ENCODE measurements at regions not wholly inside any gene's neighbourhood (a gene's known extent, or its start where the extent isn't known, plus 50 kb on each side); places are given as distances from the start of the nearest gene placed in this dataset.
"Not testable (repeated sequence)": the region's sequence is repeated elsewhere in the genome, so short reads cannot be mapped to it uniquely, and the experiment has no call there.

DNA sequence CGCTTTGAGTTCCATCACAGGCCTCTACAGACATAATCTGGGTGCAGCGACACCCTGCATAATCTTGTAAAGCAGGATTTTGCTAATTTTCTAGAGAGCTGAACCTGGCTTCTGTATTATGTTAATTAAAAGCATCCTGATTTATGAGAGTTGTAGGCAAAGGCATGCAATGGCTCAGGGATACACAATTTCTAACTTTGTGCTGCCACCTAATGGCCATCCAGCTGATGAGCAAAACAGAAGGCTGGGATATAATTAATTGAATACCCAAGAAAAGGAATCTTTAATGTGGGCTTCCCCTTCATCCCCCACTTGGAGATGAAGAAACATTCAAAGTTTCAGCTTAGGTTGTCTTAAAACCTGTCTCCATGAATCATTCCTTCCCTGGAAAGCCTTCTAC lies 78.1 kb downstream of the BMP15 start:
- no CpG with 5 or more reads among the region's 2 CpGs for WGBS (ENCODE audit: insufficient coverage)
- Histone ChIP-seq H3K9ac (ENCODE audit: insufficient read depth, low read length, poor library complexity, severe bottlenecking) (no peak overlapping the region), H3K4me3 (replicated peaks in 1 of 3; ENCODE audit: low read depth in 2 of 3, low read length in 3 of 3) (no peak overlapping the region), H3K27me3 (ENCODE audit: control insufficient read depth in 2 of 2, insufficient read depth in 2 of 2, low read length in 2 of 2) (no peaks in the 10 kb centered on the region), H4K20me1 (ENCODE audit: insufficient read depth, low read length) (no peaks in the 10 kb centered on the region), H2AFZ (ENCODE audit: insufficient read depth, low read depth, low read length, poor library complexity, severe bottlenecking) (no peak overlapping the region), H3K27ac (ENCODE audit: low read depth in 1 of 2, low read length in 2 of 2) (no peak overlapping the region), H3K36me3 (replicated peaks in 1 of 2; ENCODE audit: control insufficient read depth in 1 of 2, insufficient read depth in 2 of 2, low read length in 2 of 2) (no peaks in the 10 kb centered on the region), H3K4me2 (replicated peaks; ENCODE audit: extremely low read depth, low read length, poor library complexity, severe bottlenecking) (no peak overlapping the region), H3K4me1 (ENCODE audit: control insufficient read depth in 1 of 2, insufficient read depth in 2 of 2, low read length in 2 of 2) (no peaks in the 10 kb centered on the region), H3K9me3 (replicated peaks in 1 of 2; ENCODE audit: control insufficient read depth in 1 of 2, insufficient read depth in 1 of 2, low read length in 2 of 2) (no peaks in the 10 kb centered on the region), H3K79me2 (ENCODE audit: insufficient read depth, low read length) (no peaks in the 10 kb centered on the region)
- TF ChIP-seq, protein P1, sequence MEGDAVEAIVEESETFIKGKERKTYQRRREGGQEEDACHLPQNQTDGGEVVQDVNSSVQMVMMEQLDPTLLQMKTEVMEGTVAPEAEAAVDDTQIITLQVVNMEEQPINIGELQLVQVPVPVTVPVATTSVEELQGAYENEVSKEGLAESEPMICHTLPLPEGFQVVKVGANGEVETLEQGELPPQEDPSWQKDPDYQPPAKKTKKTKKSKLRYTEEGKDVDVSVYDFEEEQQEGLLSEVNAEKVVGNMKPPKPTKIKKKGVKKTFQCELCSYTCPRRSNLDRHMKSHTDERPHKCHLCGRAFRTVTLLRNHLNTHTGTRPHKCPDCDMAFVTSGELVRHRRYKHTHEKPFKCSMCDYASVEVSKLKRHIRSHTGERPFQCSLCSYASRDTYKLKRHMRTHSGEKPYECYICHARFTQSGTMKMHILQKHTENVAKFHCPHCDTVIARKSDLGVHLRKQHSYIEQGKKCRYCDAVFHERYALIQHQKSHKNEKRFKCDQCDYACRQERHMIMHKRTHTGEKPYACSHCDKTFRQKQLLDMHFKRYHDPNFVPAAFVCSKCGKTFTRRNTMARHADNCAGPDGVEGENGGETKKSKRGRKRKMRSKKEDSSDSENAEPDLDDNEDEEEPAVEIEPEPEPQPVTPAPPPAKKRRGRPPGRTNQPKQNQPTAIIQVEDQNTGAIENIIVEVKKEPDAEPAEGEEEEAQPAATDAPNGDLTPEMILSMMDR (IDR thresholded peaks at IDR 0.05): peak; percentile 14
- Mint-ChIP-seq H3K9me3 (no peaks in the 10 kb centered on the region), H3K36me3 (no peaks in the 10 kb centered on the region), H3K4me3 (no peak overlapping the region), H3K27me3 (ENCODE audit: low read depth in 3 of 3) (peaks cover 0 to 7% (median 5%) of the 10 kb centered on the region in 3 donors), H3K27ac (no peak overlapping the region), H3K4me1 (no peaks in the 10 kb centered on the region)
- intact Hi-C loops (cut with micrococcal nuclease): no loop called here
- no peak for DNase-seq

DNA sequence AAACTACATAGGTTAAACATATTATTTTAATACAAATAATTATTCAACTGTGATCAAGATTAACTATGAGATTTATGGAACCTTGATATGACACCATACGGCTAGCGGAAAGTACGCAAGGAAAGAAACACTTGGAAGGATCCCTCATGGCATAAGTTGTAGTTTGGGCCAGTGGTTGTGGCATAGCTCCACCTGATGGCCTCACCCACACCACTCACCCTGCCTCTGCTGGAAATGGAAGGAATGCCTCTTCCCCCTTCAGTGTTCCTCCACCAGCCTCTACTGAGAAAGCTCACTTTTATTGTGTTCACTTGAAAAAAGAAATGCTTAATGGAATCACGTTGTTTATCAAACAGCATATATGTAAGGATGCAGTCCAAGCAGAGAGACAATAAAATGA lies 86.4 kb downstream of the BMP15 start:
- Mint-ChIP-seq H3K27me3 (ENCODE audit: low read depth in 3 of 3) (peaks cover 0 to 9% (median 3%) of the 10 kb centered on the region in 3 donors), H3K4me3 (no peak overlapping the region), H3K27ac (no peak overlapping the region), H3K4me1 (no peaks in the 10 kb centered on the region), H3K36me3 (no peaks in the 10 kb centered on the region), H3K9me3 (peaks cover 0 to 1% (median 0%) of the 10 kb centered on the region in 7 donors)
- no CpG with 5 or more reads among the region's 4 CpGs for WGBS (ENCODE audit: insufficient coverage)
- no peaks in the 10 kb centered on the region for H3K27me3 ChIP-seq (ENCODE audit: control insufficient read depth in 2 of 2, insufficient read depth in 2 of 2, low read length in 2 of 2)
- no peak overlapping the region for H3K4me3 ChIP-seq (replicated peaks in 1 of 3; ENCODE audit: low read depth in 2 of 3, low read length in 3 of 3)
- H3K4me2 ChIP-seq (replicated peaks; ENCODE audit: extremely low read depth, low read length, poor library complexity, severe bottlenecking): no peak overlapping the region
- H3K27ac ChIP-seq (ENCODE audit: low read depth in 1 of 2, low read length in 2 of 2): no peak overlapping the region
- H3K9me3 ChIP-seq (replicated peaks in 1 of 2; ENCODE audit: control insufficient read depth in 1 of 2, insufficient read depth in 1 of 2, low read length in 2 of 2): no peaks in the 10 kb centered on the region
- DNase-seq: no peak
- no peaks in the 10 kb centered on the region for H3K36me3 ChIP-seq (replicated peaks in 1 of 2; ENCODE audit: control insufficient read depth in 1 of 2, insufficient read depth in 2 of 2, low read length in 2 of 2)
- TF ChIP-seq, protein P1 (IDR thresholded peaks at IDR 0.05): no peak
- no peak overlapping the region for H2AFZ ChIP-seq (ENCODE audit: insufficient read depth, low read depth, low read length, poor library complexity, severe bottlenecking)
- no peaks in the 10 kb centered on the region for H4K20me1 ChIP-seq (ENCODE audit: insufficient read depth, low read length)
- H3K79me2 ChIP-seq (ENCODE audit: insufficient read depth, low read length): no peaks in the 10 kb centered on the region
- intact Hi-C loops (cut with micrococcal nuclease): no loop called here
- H3K9ac ChIP-seq (ENCODE audit: insufficient read depth, low read length, poor library complexity, severe bottlenecking): no peak overlapping the region
- no peaks in the 10 kb centered on the region for H3K4me1 ChIP-seq (ENCODE audit: control insufficient read depth in 1 of 2, insufficient read depth in 2 of 2, low read length in 2 of 2)

DNA sequence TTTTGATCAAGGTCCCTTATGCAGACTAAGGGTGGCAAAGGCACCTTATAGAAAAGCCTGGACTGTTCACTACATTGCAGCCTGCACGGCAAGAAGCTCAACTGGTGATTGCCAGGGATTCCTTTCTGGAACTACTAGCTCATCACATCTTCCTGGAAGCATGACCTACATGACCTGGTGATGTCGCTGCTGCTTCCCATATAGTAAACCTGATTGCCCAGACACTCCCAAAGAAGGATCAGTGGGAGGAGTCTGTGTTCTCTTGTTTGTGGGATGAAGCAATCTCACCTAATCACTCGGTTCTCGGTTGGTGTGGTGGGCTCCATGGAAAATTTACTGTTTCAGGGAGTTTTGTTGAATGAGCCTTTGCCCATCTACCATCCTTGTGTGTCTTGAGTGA lies 89.8 kb downstream of the BMP15 start:
- WGBS (ENCODE audit: insufficient coverage): no CpG with 5 or more reads among the region's 4 CpGs
- not testable (repeated sequence) for H3K4me2 ChIP-seq (replicated peaks; ENCODE audit: extremely low read depth, low read length, poor library complexity, severe bottlenecking); H3K36me3 Mint-ChIP-seq

More for the DNA sequence above, 89.8 kb downstream of the BMP15 start:
- H3K27me3 ChIP-seq (ENCODE audit: control insufficient read depth in 2 of 2, insufficient read depth in 2 of 2, low read length in 2 of 2); H2AFZ ChIP-seq (ENCODE audit: insufficient read depth, low read depth, low read length, poor library complexity, severe bottlenecking); H3K79me2 ChIP-seq (ENCODE audit: insufficient read depth, low read length); H3K9ac ChIP-seq (ENCODE audit: insufficient read depth, low read length, poor library complexity, severe bottlenecking); H3K9me3 Mint-ChIP-seq; H3K27ac Mint-ChIP-seq; H3K4me1 Mint-ChIP-seq; H3K27me3 Mint-ChIP-seq (ENCODE audit: low read depth in 3 of 3); H3K4me1 ChIP-seq (ENCODE audit: control insufficient read depth in 1 of 2, insufficient read depth in 2 of 2, low read length in 2 of 2); H3K4me3 ChIP-seq (replicated peaks in 1 of 3; ENCODE audit: low read depth in 2 of 3, low read length in 3 of 3); H3K4me3 Mint-ChIP-seq; H3K36me3 ChIP-seq (replicated peaks in 1 of 2; ENCODE audit: control insufficient read depth in 1 of 2, insufficient read depth in 2 of 2, low read length in 2 of 2); H4K20me1 ChIP-seq (ENCODE audit: insufficient read depth, low read length); intact Hi-C loops (cut with micrococcal nuclease); H3K9me3 ChIP-seq (replicated peaks in 1 of 2; ENCODE audit: control insufficient read depth in 1 of 2, insufficient read depth in 1 of 2, low read length in 2 of 2); DNase-seq; H3K27ac ChIP-seq (ENCODE audit: low read depth in 1 of 2, low read length in 2 of 2): not testable (repeated sequence)

All from CD14-positive monocyte (primary cell).